ENCODE measurements at regions not wholly inside any gene's neighbourhood (a gene's known extent, or its start where the extent isn't known, plus 50 kb on each side); places are given as distances from the start of the nearest gene placed in this dataset.

DNA sequence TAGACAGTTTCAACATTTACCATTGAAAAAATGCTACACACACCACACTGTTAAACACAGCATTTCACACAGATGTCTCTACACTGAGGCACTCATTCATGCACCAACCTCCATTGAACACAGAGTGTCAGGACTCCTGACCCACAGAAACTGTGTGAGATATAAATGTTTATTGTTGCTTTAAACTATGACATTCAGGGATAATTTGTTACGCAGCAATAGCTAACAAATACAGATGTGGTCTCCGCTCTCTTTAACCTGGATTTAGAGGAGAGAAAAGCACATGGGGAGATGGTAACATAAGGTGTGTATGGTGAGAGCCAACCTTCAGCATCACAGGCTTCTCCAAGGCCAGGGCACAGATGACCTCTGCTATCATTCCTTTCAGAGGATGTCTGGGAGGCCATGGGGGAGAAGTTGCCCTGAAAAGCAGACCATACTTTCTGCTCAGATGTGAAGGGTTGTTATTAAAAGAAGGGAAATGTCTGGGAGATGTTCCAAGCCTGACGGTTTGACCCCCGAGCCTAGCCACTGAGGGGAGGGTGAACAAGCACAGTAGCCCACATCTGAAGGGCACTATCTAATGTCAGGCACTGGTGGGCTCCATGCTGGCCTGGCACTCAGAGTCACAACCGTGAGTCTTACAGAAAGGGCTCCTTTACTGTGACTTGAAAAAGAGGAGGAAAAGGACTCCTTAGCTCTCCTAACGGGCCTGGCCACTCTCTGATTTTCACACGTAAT, 284.5 kb upstream of the TLE3 start:
- DNase-seq (ENCODE audit: low spot score): no peak
- TF ChIP-seq, protein P1, sequence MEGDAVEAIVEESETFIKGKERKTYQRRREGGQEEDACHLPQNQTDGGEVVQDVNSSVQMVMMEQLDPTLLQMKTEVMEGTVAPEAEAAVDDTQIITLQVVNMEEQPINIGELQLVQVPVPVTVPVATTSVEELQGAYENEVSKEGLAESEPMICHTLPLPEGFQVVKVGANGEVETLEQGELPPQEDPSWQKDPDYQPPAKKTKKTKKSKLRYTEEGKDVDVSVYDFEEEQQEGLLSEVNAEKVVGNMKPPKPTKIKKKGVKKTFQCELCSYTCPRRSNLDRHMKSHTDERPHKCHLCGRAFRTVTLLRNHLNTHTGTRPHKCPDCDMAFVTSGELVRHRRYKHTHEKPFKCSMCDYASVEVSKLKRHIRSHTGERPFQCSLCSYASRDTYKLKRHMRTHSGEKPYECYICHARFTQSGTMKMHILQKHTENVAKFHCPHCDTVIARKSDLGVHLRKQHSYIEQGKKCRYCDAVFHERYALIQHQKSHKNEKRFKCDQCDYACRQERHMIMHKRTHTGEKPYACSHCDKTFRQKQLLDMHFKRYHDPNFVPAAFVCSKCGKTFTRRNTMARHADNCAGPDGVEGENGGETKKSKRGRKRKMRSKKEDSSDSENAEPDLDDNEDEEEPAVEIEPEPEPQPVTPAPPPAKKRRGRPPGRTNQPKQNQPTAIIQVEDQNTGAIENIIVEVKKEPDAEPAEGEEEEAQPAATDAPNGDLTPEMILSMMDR (IDR thresholded peaks at IDR 0.05; ENCODE audit: extremely low read depth, missing control alignments): no peak

DNA sequence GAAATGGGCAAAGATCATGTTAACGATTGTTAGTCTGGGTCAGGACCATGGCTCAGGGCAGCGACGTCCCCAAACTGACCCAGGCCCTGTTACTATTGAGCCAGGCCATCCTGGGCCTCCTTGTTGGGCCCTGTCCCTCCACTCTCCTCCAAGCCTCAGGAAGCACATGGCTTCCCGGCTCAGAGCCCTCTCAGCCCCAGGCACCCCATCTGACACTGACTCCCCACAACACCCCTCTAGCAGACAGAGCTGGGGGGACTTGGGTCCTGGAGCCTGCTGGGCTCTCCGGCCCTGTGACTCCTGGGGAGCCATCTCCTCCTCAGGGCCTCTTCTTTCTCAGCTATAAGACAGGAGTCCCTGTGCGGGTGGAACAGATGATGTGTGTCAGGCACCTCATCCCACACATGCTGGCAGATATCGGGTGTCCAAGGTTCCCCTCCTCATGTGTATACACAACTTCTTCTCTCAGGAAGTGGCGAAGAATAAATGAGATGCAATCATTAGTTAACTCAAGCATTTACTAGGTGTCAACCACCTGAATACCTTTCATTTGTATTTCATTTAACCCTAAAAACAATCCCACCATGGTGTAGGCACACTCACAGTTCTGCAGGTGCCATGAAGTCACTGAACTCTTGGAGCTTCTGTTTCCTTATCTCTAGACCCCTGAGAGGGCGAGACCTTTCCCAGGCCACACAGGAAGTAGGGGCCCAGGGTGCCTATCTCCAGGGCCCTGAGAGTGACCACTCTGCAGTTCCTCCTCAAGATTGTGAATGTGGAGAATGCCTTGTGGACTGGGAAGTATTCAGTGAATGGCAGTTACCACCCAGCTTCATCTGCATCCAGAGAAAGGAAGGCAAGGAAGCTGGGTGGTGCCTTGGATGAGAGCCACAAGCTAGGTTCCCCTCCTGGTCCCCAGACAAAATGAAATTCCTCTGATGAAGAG, 282.5 kb upstream of the TLE3 start:
- no peak for DNase-seq (ENCODE audit: low spot score)
- TF ChIP-seq, protein P1 (IDR thresholded peaks at IDR 0.05; ENCODE audit: extremely low read depth, missing control alignments): no peak

DNA sequence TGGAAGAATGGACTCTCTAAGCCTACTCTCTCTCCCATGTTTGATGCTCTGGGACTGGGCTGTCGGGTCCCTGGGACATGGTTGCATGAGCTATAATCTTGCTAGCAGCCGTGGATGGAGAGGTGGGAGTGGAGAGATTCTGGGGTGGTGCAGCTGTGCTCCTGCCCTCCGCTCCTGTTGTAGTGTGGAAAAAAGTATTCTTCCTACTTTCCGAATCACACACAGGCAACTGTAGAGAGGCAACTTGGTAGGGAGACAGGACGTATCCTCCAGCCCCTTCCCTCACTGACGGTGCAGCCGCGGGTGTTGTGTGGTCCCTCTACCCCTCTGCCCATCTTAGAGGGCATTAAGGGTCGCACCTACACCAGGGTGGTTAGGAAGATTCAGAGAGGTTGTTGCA, 281.4 kb upstream of the TLE3 start:
- no peak for DNase-seq (ENCODE audit: low spot score)
- TF ChIP-seq, protein P1 (IDR thresholded peaks at IDR 0.05; ENCODE audit: extremely low read depth, missing control alignments): no peak

DNA sequence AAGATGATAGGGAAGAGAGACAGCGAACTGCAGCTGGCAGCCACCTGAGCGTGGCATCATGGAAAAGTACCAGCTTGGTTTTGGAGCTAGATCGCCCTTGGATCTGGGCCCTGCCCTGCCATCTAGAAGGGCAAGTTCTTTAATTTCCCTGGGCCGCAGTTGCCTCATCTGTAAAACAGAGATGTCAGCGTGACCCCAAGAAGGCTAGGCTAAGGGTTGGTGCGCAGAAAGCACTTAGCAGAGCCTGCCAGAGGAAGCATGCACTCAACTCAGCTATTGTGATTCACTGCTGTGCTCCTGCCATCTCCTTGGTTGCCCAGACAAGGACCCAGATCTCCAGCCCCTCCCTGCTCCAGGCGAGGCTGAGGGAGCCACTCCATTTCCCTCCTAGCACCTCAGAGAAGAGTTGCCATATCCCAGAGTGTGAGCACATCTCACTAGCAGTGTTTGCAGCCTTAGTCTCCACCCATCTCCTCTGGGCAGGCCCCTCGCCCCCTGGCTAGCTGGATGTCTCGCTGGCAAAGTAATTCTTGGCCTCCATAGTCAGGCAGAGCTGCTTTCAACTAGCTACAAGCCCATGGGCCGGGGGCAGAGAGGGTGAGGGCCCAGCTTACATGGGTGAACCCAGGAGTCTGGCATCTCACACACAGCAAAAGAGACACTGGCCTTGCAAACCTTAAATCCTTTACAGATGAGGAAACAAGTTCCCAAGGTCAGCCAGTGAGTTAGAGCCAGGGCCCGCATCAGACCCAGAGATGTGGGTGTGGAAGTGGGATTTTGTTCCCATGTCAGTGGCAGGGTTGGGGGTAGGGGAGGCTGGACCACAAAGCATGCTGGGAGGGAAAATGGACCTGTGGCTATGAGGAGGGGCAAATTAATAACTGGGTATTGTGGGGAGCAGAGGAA, 280.7 kb upstream of the TLE3 start:
- DNase-seq (ENCODE audit: low spot score): no peak

DNA sequence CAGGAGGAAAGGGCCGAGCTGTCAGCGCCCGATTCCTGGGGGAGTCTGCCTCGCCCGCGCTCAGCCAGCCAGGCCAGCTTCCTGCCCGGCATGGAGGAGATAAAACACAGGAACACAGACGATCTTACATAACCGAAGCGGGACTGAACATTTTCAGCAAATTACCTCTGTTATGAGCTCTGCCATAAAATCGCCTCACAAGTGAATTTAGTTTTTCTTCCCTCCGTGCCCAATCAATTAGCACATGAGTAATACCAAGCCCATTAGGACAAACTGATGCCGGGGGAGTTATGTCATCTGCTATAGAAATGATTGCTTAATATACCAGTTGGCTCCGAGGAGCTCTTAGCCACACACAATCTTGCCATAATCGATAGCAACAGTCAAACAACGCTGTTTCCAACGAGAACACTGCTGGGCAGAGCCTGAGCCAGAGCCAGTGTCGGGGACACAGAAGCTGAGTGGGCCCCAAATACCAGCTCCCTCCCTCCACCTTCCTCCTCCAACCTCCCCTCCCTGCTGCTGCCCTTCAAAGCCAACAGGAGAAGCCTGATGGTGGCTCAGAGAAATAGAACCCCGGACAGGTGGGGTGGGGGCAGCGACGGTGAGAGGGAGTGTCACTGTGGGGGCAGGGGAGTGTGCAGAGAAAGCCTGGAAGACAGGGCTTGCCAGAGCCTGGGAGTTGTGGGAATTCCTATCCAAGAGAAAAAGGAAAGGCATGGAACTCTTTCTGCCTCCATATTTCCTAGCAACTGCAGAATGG, 279.4 kb upstream of the TLE3 start:
- TF ChIP-seq, protein P1 (IDR thresholded peaks at IDR 0.05; ENCODE audit: extremely low read depth, missing control alignments): no peak
- no peak for DNase-seq (ENCODE audit: low spot score)

More for the DNA sequence above, 280.7 kb upstream of the TLE3 start:
- TF ChIP-seq, protein P1 (IDR thresholded peaks at IDR 0.05; ENCODE audit: extremely low read depth, missing control alignments): no peak

DNA sequence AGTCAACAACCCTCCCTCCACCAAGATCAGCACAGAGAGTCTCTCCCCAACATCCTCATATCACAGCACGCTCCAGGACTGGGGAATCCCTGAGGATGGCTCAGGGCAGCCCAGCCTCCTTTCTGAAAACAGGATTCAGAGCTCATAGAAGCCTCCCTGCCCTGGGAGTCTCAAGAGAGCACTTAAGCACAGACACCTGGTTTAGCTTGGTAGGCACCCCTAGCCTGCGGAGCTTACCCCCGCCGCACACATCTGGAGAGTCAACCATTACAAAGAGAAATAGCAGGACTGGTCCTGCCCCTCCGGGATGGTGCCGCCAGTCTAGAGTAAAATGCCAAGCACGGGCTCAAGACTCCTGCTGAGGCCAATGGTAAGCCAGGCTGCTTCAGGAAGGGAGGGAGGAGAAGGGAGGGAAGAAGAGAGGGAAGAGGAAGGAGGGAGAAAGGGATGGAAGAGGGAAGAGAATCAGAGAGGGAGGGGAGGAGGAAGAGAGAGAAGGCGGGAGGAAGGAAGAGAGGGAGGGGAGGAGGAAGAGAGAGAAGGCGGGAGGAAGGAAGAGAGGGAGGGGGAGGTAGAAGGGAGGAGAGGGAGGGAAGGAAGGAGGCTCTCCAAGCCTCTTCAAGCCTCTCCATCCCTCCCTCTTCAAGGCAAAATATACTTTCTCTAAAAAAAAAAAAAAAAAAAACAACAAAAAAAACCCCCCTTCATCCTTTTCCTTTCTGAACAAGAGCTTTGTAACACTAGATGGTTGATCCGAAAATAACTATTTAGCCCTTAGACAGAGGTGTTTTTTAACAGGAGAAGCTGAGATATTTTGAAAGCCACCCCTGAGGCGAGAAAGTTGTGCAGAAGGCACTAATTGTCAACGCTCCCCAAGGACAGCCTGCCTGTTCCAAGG, 278.6 kb upstream of the TLE3 start:
- no peak for DNase-seq (ENCODE audit: low spot score)
- TF ChIP-seq, protein P1 (IDR thresholded peaks at IDR 0.05; ENCODE audit: extremely low read depth, missing control alignments): no peak
